ENCODE measurements at regions not wholly inside any gene's neighbourhood (a gene's known extent, or its start where the extent isn't known, plus 50 kb on each side); places are given as distances from the start of the nearest gene placed in this dataset.

- ATAC-seq = no peak
- TF ChIP-seq ESRRG (CRISPR knock-in tag; IDR thresholded peaks at IDR 0.05) (no peak), SNAI2 (CRISPR knock-in tag; IDR thresholded peaks at IDR 0.05) (no peak), ZFP3 (CRISPR knock-in tag; IDR thresholded peaks at IDR 0.05) (no peak), ZFP30 (CRISPR knock-in tag; IDR thresholded peaks at IDR 0.05) (no peak), TOX (CRISPR knock-in tag; IDR thresholded peaks at IDR 0.05; ENCODE audit: borderline replicate concordance) (no peak), PATZ1 (CRISPR knock-in tag; IDR thresholded peaks at IDR 0.05; ENCODE audit: borderline replicate concordance) (no peak), OSR1 (CRISPR knock-in tag; IDR thresholded peaks at IDR 0.05) (no peak), POU6F1 (CRISPR knock-in tag; IDR thresholded peaks at IDR 0.05; ENCODE audit: borderline replicate concordance, low read depth) (no peak), TSHZ2 (CRISPR knock-in tag; IDR thresholded peaks at IDR 0.05) (no peak), PPARA (CRISPR knock-in tag; IDR thresholded peaks at IDR 0.05; ENCODE audit: borderline replicate concordance) (no peak), ARNTL (CRISPR knock-in tag; IDR thresholded peaks at IDR 0.05; ENCODE audit: borderline replicate concordance, low read depth) (no peak), GLIS3 (CRISPR knock-in tag; IDR thresholded peaks at IDR 0.05) (no peak), BACH2 (CRISPR knock-in tag; IDR thresholded peaks at IDR 0.05; ENCODE audit: borderline replicate concordance) (no peak), CSDC2 (CRISPR knock-in tag; IDR thresholded peaks at IDR 0.05) (no peak), ZC3H10 (CRISPR knock-in tag; IDR thresholded peaks at IDR 0.05) (no peak), RARB (CRISPR knock-in tag; IDR thresholded peaks at IDR 0.05) (no peak), TCF4 (CRISPR knock-in tag; IDR thresholded peaks at IDR 0.05; ENCODE audit: borderline replicate concordance) (no peak)
Observed at GRCh38 chr2:167771628-167772027, 475.8 kb downstream of the STK39 start.

- no peak for ATAC-seq
- no peak for TF ChIP-seq CSDC2 (CRISPR knock-in tag; IDR thresholded peaks at IDR 0.05)
- TF ChIP-seq ISL1 (CRISPR knock-in tag; IDR thresholded peaks at IDR 0.05) = no peak
- TF ChIP-seq CSRNP3 (CRISPR knock-in tag; IDR thresholded peaks at IDR 0.05) = no peak
- no peak for TF ChIP-seq POU6F1 (CRISPR knock-in tag; IDR thresholded peaks at IDR 0.05; ENCODE audit: borderline replicate concordance, low read depth)
- no peak for TF ChIP-seq TCF4 (CRISPR knock-in tag; IDR thresholded peaks at IDR 0.05; ENCODE audit: borderline replicate concordance)
- TF ChIP-seq RARB (CRISPR knock-in tag; IDR thresholded peaks at IDR 0.05) = no peak
- no peak for TF ChIP-seq ZNF70 (CRISPR knock-in tag; IDR thresholded peaks at IDR 0.05)
- no peak for TF ChIP-seq ZC3H10 (CRISPR knock-in tag; IDR thresholded peaks at IDR 0.05)
Observed at GRCh38 chr2:167769020-167769419, 478.4 kb downstream of the STK39 start.

- TF ChIP-seq ESRRG (CRISPR knock-in tag; IDR thresholded peaks at IDR 0.05) (no peak), ZFP30 (CRISPR knock-in tag; IDR thresholded peaks at IDR 0.05) (no peak)
- ATAC-seq = no peak
Observed at GRCh38 chr2:167767830-167768229, 479.6 kb downstream of the STK39 start.

Data from SK-N-SH treated with all-trans-retinoic acid at 6 μM for 48 hours (cell line).